ENCODE measurements at regions not wholly inside any gene's neighbourhood (a gene's known extent, or its start where the extent isn't known, plus 50 kb on each side); places are given as distances from the start of the nearest gene placed in this dataset.

- TF ChIP-seq CTCF (IDR thresholded peaks at IDR 0.05 in 8 of 11, conservative IDR thresholded peaks at IDR 0.05 in 3 of 11) (no peak), POLR2A (IDR thresholded peaks at IDR 0.05) (no peak)
Observed at GRCh38 chr10:21076381-21076780, 179.3 kb upstream of the NEBL start.
